ENCODE measurements at regions not wholly inside any gene's neighbourhood (a gene's known extent, or its start where the extent isn't known, plus 50 kb on each side); places are given as distances from the start of the nearest gene placed in this dataset.

GRCh38 chr13:23488442-23488841 lies 54.9 kb upstream of the SACS start:
- no peak for DNase-seq (ENCODE audit: low spot score)

GRCh38 chr13:23496255-23496654 lies 62.8 kb upstream of the SACS start:
- no peak for DNase-seq (ENCODE audit: low spot score)

- no peak for DNase-seq (ENCODE audit: low spot score)
These were observed 63.7 kb upstream of the SACS start for GRCh38 chr13:23497191-23497590.

GRCh38 chr13:23500849-23501248 lies 67.3 kb upstream of the SACS start:
- no peak for DNase-seq (ENCODE audit: low spot score)

- DNase-seq (ENCODE audit: low spot score) = no peak
These were observed 66.0 kb upstream of the TNFRSF19 start for GRCh38 chr13:23504180-23504579.

- DNase-seq (ENCODE audit: low spot score) = no peak
These were observed 65.2 kb upstream of the TNFRSF19 start for GRCh38 chr13:23505007-23505406.

GRCh38 chr13:23506071-23506806 lies 64.0 kb upstream of the TNFRSF19 start:
- DNase-seq (ENCODE audit: low spot score) = no peak

GRCh38 chr13:23506807-23507291 lies 63.4 kb upstream of the TNFRSF19 start:
- DNase-seq (ENCODE audit: low spot score) = no peak

GRCh38 chr13:23509781-23510543 lies 60.2 kb upstream of the TNFRSF19 start:
- no peak for DNase-seq (ENCODE audit: low spot score)

GRCh38 chr13:23510544-23510916 lies 59.7 kb upstream of the TNFRSF19 start:
- DNase-seq (ENCODE audit: low spot score) = no peak

GRCh38 chr13:23510979-23511735 lies 59.1 kb upstream of the TNFRSF19 start:
- DNase-seq (ENCODE audit: low spot score) = peak; percentile 75

- DNase-seq (ENCODE audit: low spot score) = no peak
These were observed 57.3 kb upstream of the TNFRSF19 start for GRCh38 chr13:23512762-23513395.

- no peak for DNase-seq (ENCODE audit: low spot score)
These were observed 56.8 kb upstream of the TNFRSF19 start for GRCh38 chr13:23513455-23513854.

- DNase-seq (ENCODE audit: low spot score) = no peak
These were observed 56.1 kb upstream of the TNFRSF19 start for GRCh38 chr13:23514076-23514475.

- DNase-seq (ENCODE audit: low spot score) = no peak
These were observed 55.1 kb upstream of the TNFRSF19 start for GRCh38 chr13:23515116-23515515.

- no peak for DNase-seq (ENCODE audit: low spot score)
These were observed 54.0 kb upstream of the TNFRSF19 start for GRCh38 chr13:23516190-23516589.

- DNase-seq (ENCODE audit: low spot score) = no peak
These were observed 53.5 kb upstream of the TNFRSF19 start for GRCh38 chr13:23516702-23517101.

GRCh38 chr13:23518231-23518630 lies 52.0 kb upstream of the TNFRSF19 start:
- DNase-seq (ENCODE audit: low spot score) = no peak
